CD14-positive monocyte (primary cell): ENCODE measurements at regions not wholly inside any gene's neighbourhood (a gene's known extent, or its start where the extent isn't known, plus 50 kb on each side); places are given as distances from the start of the nearest gene placed in this dataset.

ENCODE experiments used
- DNase-seq, 3 donors: peaks; one replicate each; pipeline ENCODE4 v3.0.0-alpha.2; 2011 to 2022
- H2AFZ ChIP-seq: 2 replicates; pipeline ENCODE4 v1.6.0; 2012; ENCODE audit warnings: mild to moderate bottlenecking, low read depth, low read length, inconsistent platforms; ENCODE audit not compliant: insufficient read depth, poor library complexity, severe bottlenecking
- H3K27ac ChIP-seq, 2 donors: 1 replicate in 1 of 2; 2 replicates in 1 of 2; pipeline ENCODE4 v1.5.1; 2012 to 2013; ENCODE audit warnings: low read length in 2 of 2, control low read depth in 1 of 2, inconsistent platforms in 1 of 2, low read depth in 1 of 2, mild to moderate bottlenecking in 1 of 2
- H3K27me3 ChIP-seq, 2 donors: one replicate each; pipeline versions ENCODE4 v1.6.0 to v1.6.1; 2011 to 2013; ENCODE audit warnings: low read length in 2 of 2; ENCODE audit not compliant: control insufficient read depth in 2 of 2, insufficient read depth in 2 of 2
- H3K36me3 ChIP-seq, 2 donors: replicated peaks in 1 of 2; 1 replicate in 1 of 2; 2 replicates in 1 of 2; pipeline versions ENCODE4 v1.5.1 to v1.6.1; 2012 to 2013; ENCODE audit warnings: low read length in 2 of 2, control low read depth in 1 of 2, inconsistent platforms in 1 of 2, mild to moderate bottlenecking in 1 of 2; ENCODE audit not compliant: insufficient read depth in 2 of 2, control insufficient read depth in 1 of 2
- H3K4me1 ChIP-seq, 2 donors: 1 replicate in 1 of 2; 2 replicates in 1 of 2; pipeline versions ENCODE4 v1.5.1 to v1.6.1; 2012 to 2013; ENCODE audit warnings: low read length in 2 of 2, control low read depth in 1 of 2, inconsistent platforms in 1 of 2, mild to moderate bottlenecking in 1 of 2, moderate library complexity in 1 of 2; ENCODE audit not compliant: insufficient read depth in 2 of 2, control insufficient read depth in 1 of 2
- H3K4me2 ChIP-seq: replicated peaks from 2 replicates; pipeline ENCODE3; 2012; ENCODE audit warnings: low read length, moderate library complexity, mild to moderate bottlenecking; ENCODE audit not compliant: poor library complexity, severe bottlenecking; ENCODE audit errors: extremely low read depth
- H3K4me3 ChIP-seq, 3 experiments: fragments of 200-600 bp in 1 of 3; sonication (generic) in 1 of 3; replicated peaks in 1 of 3; 1 replicate in 2 of 3; 2 replicates in 1 of 3; pipeline ENCODE4 v1.5.1; 2011 to 2013; ENCODE audit warnings: low read length in 3 of 3, mild to moderate bottlenecking in 3 of 3, control low read depth in 2 of 3, low read depth in 2 of 3, inconsistent platforms in 1 of 3, moderate library complexity in 1 of 3
- H3K79me2 ChIP-seq: 2 replicates; pipeline ENCODE4 v1.6.0; 2012; ENCODE audit warnings: mild to moderate bottlenecking, control low read depth, inconsistent platforms, low read length, moderate library complexity; ENCODE audit not compliant: insufficient read depth
- H3K9ac ChIP-seq: 2 replicates; pipeline ENCODE4 v1.6.0; 2017; ENCODE audit warnings: low read length, mild to moderate bottlenecking; ENCODE audit not compliant: insufficient read depth, poor library complexity, severe bottlenecking
- H3K9me3 ChIP-seq, 2 donors: replicated peaks in 1 of 2; 1 replicate in 1 of 2; 2 replicates in 1 of 2; pipeline versions ENCODE4 v1.5.1 to v1.6.1; 2012 to 2013; ENCODE audit warnings: low read length in 2 of 2, control low read depth in 1 of 2; ENCODE audit not compliant: control insufficient read depth in 1 of 2, insufficient read depth in 1 of 2
- H4K20me1 ChIP-seq: 2 replicates; pipeline ENCODE4 v1.6.0; 2012; ENCODE audit warnings: mild to moderate bottlenecking, low read length, control low read depth, moderate library complexity; ENCODE audit not compliant: insufficient read depth
- H3K27ac Mint-ChIP-seq, 7 donors: one replicate each; pipeline ENCODE4 v1.8.0; 2020; ENCODE audit warnings: mild to moderate bottlenecking in 7 of 7, mixed read lengths in 7 of 7, moderate library complexity in 6 of 7, inconsistent platforms in 2 of 7
- H3K27me3 Mint-ChIP-seq, 3 donors: one replicate each; pipeline ENCODE4 v1.8.0; 2021 to 2022; ENCODE audit warnings: low read depth in 3 of 3, mild to moderate bottlenecking in 3 of 3, mixed read lengths in 3 of 3, moderate library complexity in 3 of 3, inconsistent platforms in 1 of 3
- H3K36me3 Mint-ChIP-seq, 2 donors: one replicate each; pipeline ENCODE4 v1.8.0; 2020; ENCODE audit warnings: mixed read lengths in 2 of 2, inconsistent platforms in 1 of 2, mild to moderate bottlenecking in 1 of 2
- H3K4me1 Mint-ChIP-seq: one replicate; pipeline ENCODE4 v1.8.0; 2020; ENCODE audit warnings: mild to moderate bottlenecking, mixed read lengths
- H3K4me3 Mint-ChIP-seq, 2 donors: one replicate each; pipeline ENCODE4 v1.8.0; 2020; ENCODE audit warnings: mild to moderate bottlenecking in 2 of 2, mixed read lengths in 2 of 2, moderate library complexity in 1 of 2
- H3K9me3 Mint-ChIP-seq, 7 donors: one replicate each; pipeline ENCODE4 v1.8.0; 2020 to 2022; ENCODE audit warnings: mixed read lengths in 7 of 7, mild to moderate bottlenecking in 6 of 7, moderate library complexity in 6 of 7, inconsistent platforms in 2 of 7
- CTCF ChIP-seq: fragments of 200-600 bp; IDR thresholded peaks from one replicate; pipeline ENCODE4 v1.8.0; 2022; ENCODE audit warnings: antibody characterized with exemption, mild to moderate bottlenecking
- WGBS: methylation state at CpG from one replicate; pipeline ENCODE4 v1.1.5; 2013; ENCODE audit warnings: missing lambda C conversion rate; ENCODE audit not compliant: insufficient coverage; 5-methylcytosine and 5-hydroxymethylcytosine counted together
- intact Hi-C, 2 donors: fragments of 100-400 bp; cut with micrococcal nuclease; formaldehyde crosslinking; loops; one replicate each; pipeline versions ENCODE4 v1.15.0 to v1.15.1; 2023

GRCh38 chr5:8522646-8523045 is 653.7 kb downstream of the MTRR start:
- no peaks in the 10 kb centered on the region for H3K4me1 Mint-ChIP-seq
- H3K9me3 ChIP-seq: peaks cover under 1 to 6% of the 10 kb centered on the region in 2 donors
- H2AFZ ChIP-seq: no peak overlapping the region
- no peak overlapping the region for H3K4me3 Mint-ChIP-seq
- H3K27me3 ChIP-seq: no peaks in the 10 kb centered on the region
- H3K36me3 Mint-ChIP-seq: no peaks in the 10 kb centered on the region
- no peak overlapping the region for H3K4me2 ChIP-seq
- intact Hi-C loops: no loop called here
- H3K4me3 ChIP-seq: no peak overlapping the region
- no peaks in the 10 kb centered on the region for H3K27me3 Mint-ChIP-seq
- peaks cover 0 to 8% (median 3%) of the 10 kb centered on the region in 7 donors for H3K9me3 Mint-ChIP-seq
- no peak overlapping the region for H3K27ac Mint-ChIP-seq
- no peaks in the 10 kb centered on the region for H3K36me3 ChIP-seq
- 100% methylated on average over 1 of the region's 3 CpGs for WGBS
- TF ChIP-seq CTCF: no peak
- no peak for DNase-seq
- no peaks in the 10 kb centered on the region for H4K20me1 ChIP-seq
- no peak overlapping the region for H3K27ac ChIP-seq
- no peaks in the 10 kb centered on the region for H3K79me2 ChIP-seq
- no peaks in the 10 kb centered on the region for H3K4me1 ChIP-seq
- H3K9ac ChIP-seq: no peak overlapping the region

GRCh38 chr5:8523501-8523900 is 654.6 kb downstream of the MTRR start:
- H3K9me3 Mint-ChIP-seq: peaks cover 0 to 7% (median 0%) of the 10 kb centered on the region in 7 donors
- intact Hi-C loops: no loop called here

More at GRCh38 chr5:8523501-8523900, 654.6 kb downstream of the MTRR start:
- Mint-ChIP-seq H3K27me3 (no peaks in the 10 kb centered on the region), H3K27ac (no peak overlapping the region), H3K4me3 (no peak overlapping the region), H3K36me3 (no peaks in the 10 kb centered on the region), H3K4me1 (no peaks in the 10 kb centered on the region)
- H3K27ac ChIP-seq: no peak overlapping the region
- no peaks in the 10 kb centered on the region for H3K4me1 ChIP-seq
- H3K4me2 ChIP-seq: no peak overlapping the region
- WGBS: 75% methylated on average over 1 of the region's 3 CpGs
- H3K36me3 ChIP-seq: no peaks in the 10 kb centered on the region
- no peaks in the 10 kb centered on the region for H3K27me3 ChIP-seq
- peaks cover 0 to 6% of the 10 kb centered on the region in 2 donors for H3K9me3 ChIP-seq
- H3K79me2 ChIP-seq: no peaks in the 10 kb centered on the region
- H4K20me1 ChIP-seq: no peaks in the 10 kb centered on the region
- no peak for DNase-seq
- H3K9ac ChIP-seq: no peak overlapping the region
- H3K4me3 ChIP-seq: no peak overlapping the region
- no peak overlapping the region for H2AFZ ChIP-seq
- TF ChIP-seq CTCF: no peak
